WI38 (cell line): ENCODE measurements at regions not wholly inside any gene's neighbourhood (a gene's known extent, or its start where the extent isn't known, plus 50 kb on each side); places are given as distances from the start of the nearest gene placed in this dataset.

ENCODE experiments used
- H3K4me3 ChIP-seq: 2 replicates; pipeline ENCODE4 v1.5.1; 2011; ENCODE audit warnings: low read depth, mild to moderate bottlenecking, control low read depth, low read length
- TF ChIP-seq, protein P1 (sequence below): IDR thresholded peaks from 2 replicates; pipeline ENCODE4 v1.5.1; 2012; ENCODE audit warnings: low read depth, mild to moderate bottlenecking, control low read depth, low read length

DNA sequence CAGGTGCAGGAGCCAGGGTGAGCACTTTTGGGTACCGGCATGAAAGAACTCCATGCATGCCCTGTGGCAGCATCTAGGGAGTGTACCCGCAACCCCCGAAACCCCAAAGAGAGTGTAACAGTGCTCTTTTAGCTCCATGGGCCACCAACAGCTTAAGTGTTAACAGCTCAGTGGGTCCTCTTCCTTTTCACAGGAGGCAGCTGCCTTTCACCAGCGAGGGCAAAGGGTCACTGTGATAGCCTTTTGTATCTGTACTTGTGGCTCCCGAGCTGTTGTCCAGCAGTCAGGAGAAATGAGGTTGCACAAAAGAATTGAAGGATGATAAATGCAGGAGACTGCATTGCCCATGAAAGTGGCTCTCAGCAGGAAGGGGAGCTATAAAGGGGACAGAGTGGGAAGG is 1166.3 kb upstream of the ACVR2A start:
- TF ChIP-seq, protein P1, sequence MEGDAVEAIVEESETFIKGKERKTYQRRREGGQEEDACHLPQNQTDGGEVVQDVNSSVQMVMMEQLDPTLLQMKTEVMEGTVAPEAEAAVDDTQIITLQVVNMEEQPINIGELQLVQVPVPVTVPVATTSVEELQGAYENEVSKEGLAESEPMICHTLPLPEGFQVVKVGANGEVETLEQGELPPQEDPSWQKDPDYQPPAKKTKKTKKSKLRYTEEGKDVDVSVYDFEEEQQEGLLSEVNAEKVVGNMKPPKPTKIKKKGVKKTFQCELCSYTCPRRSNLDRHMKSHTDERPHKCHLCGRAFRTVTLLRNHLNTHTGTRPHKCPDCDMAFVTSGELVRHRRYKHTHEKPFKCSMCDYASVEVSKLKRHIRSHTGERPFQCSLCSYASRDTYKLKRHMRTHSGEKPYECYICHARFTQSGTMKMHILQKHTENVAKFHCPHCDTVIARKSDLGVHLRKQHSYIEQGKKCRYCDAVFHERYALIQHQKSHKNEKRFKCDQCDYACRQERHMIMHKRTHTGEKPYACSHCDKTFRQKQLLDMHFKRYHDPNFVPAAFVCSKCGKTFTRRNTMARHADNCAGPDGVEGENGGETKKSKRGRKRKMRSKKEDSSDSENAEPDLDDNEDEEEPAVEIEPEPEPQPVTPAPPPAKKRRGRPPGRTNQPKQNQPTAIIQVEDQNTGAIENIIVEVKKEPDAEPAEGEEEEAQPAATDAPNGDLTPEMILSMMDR = no peak
- H3K4me3 ChIP-seq = no peak overlapping the region

DNA sequence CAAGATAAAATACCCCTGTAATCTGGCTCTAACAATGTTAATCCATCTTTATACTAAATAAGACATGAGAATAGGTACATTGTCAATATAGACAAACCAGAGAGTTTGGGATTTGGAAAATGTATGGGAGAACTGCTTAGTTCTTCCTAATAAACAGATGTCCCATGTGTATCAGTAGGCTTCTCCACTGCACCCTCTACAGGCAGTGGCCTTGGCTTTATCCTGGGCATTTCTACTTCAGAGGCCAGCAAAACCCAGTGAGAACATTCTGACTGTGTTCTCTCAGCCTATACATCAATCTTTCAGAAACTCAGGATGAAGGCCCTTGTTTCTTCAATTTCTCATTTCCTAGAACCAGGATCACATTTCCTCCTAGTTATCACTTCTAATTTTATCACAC is 1167.5 kb upstream of the ACVR2A start:
- TF ChIP-seq, protein P1 = no peak
- H3K4me3 ChIP-seq = no peak overlapping the region

DNA sequence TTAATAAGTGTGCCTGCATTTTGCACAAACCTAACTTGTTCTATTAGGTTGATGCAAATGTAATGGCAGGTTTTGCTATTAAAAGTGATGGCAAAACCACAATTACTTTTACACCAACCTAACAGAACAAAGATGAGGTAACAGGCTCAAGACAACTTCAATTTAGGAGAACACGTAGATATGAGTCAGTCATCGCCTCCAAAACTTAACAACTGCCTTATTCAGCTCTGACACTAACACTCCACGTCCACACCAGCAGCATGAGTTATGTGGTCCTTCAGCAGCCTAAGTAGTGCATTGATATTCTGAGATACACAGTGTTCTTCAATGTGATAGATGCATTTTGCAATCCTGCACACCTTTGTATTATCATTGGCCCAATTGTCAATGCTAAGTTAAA is 1175.1 kb upstream of the ACVR2A start:
- TF ChIP-seq, protein P1 = no peak
- no peak overlapping the region for H3K4me3 ChIP-seq

DNA sequence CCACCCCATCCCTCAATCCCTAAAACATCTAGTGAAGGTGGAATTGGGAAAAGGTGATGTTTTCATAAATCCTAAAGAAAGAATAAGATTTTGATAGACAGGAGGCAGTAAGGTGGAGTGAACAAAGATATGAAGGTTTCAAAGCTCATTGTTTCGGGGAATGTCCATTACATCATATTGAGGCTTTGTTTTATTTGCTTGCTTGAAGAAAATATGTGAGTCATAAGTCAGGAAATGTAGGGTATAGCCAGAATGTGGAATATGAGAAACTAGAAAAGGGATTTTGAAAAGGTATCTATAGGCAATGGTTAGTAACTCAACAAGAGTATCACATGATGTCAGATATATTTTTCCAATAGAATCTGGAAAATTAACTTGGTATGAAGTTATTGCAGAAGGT is 1178.5 kb upstream of the ACVR2A start:
- TF ChIP-seq, protein P1 = no peak
- no peak overlapping the region for H3K4me3 ChIP-seq

DNA sequence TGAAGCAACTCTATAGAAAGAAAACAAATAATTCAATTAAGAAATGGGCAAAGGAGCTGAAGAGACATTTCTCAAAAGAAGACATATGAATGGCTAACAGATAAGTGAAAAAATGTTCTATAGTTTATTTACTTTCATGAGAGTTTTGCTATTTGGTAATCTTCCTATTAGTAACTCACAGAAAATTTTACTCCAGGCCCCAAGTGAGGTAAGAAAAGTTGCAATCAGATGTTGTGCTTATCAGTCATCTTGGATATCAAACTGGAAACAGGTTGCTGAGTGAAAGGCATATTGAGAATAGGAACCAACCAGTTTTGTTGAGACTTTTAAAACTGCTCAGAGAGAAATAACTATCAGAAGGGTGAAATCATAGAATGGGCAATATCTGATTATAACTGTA is 1179.0 kb upstream of the ACVR2A start:
- TF ChIP-seq, protein P1 = no peak
- H3K4me3 ChIP-seq = no peak overlapping the region

DNA sequence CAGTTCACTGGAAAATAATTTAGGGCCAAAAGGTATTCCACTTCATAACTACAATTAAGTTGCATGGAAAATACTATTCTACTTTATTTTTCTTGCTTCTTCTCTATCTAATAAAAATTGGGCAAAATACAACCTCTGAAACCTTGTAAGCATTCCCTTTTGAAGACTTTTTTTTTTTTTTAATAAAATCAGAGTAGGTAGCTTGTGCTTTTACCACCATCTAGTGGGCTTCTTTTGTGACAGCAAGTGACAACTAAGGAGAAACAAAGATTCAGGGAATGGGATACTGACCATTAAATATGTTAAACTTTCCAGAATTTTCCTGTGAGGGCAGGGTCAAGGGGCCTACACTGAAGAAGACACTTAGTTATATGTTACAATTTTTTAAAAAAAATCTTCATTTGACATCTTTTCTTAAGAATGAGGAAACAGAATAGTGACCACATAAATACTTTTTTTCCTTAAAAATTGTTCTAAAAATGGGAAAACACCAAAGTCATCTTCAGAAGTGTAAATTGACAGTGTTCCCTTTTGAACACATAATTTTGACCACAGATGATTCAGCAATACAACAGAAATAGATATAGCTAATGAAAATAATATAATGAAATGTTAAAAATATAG is 1183.2 kb upstream of the ACVR2A start:
- H3K4me3 ChIP-seq = no peak overlapping the region
- TF ChIP-seq, protein P1 = peak; percentile 9; the same call in 1 of the 2 replicates

DNA sequence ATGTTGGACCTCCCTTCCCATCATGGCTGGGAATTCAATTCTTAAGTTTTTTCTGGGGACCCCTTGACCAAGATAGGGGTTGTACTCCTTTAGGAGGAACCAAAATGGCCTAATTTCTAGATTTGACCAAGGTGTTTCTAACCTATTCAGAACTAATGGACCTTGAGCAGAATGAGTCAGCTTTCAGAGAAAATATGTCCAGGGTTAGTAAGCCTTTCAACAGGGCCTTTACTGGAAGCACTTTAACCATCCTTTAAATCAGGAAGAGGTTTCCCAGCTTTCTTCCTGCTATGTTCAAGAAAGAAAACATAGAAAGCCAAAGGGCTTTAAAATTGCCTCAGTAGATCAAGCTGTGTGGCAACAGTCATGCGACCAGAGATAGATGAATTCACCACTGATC is 1184.9 kb upstream of the ACVR2A start:
- TF ChIP-seq, protein P1 = no peak
- H3K4me3 ChIP-seq = no peak overlapping the region
